IMR-90 (cell line): ENCODE measurements at regions not wholly inside any gene's neighbourhood (a gene's known extent, or its start where the extent isn't known, plus 50 kb on each side); places are given as distances from the start of the nearest gene placed in this dataset.

Experiments
- ATAC-seq: fragments of 200-7000 bp; cut with Tn5 transposase; 2 replicates; pipeline ENCODE4 v1.9.1; 2020; ENCODE audit warnings: low read depth, mild to moderate bottlenecking, moderate library complexity
- BruUV-seq: library from RNA; stranded (reverse); fragments of 400-500 nt; replicated peaks from 2 replicates; lab custom pipeline; 2021; lab: Mats Ljungman, UMichigan
- CTCF ChIA-PET: fragments of 300-600 bp; formaldehyde crosslinking; extraction: SDS; loops from one replicate; lab custom pipeline; 2021; ENCODE audit warnings: antibody characterized with exemption; lab: Yijun Ruan, JAX
- POLR2A ChIA-PET: fragments of 300-600 bp; sonication (Branson Sonifier 250); formaldehyde crosslinking; loops from one replicate; lab custom pipeline; 2022; ENCODE audit warnings: antibody characterized with exemption; ENCODE audit not compliant: unreplicated experiment; lab: Charles Lee
- DNase-seq: peaks from one replicate; pipeline ENCODE4 v3.0.0; 2013
- H2AFZ ChIP-seq: replicated peaks from 2 replicates; pipeline ENCODE3; 2013; ENCODE audit warnings: low read length, mild to moderate bottlenecking; ENCODE audit not compliant: poor library complexity
- H2AK5ac ChIP-seq: 2 replicates; pipeline ENCODE4 v1.6.1; 2013; ENCODE audit warnings: low read depth, low read length, inconsistent platforms
- H2AK9ac ChIP-seq: replicated peaks from 2 replicates; pipeline ENCODE3; 2013; ENCODE audit warnings: mild to moderate bottlenecking, low read depth, low read length, moderate library complexity; ENCODE audit not compliant: poor library complexity
- H2BK120ac ChIP-seq: 2 replicates; pipeline ENCODE4 v1.6.1; 2013; ENCODE audit warnings: low read depth, low read length, inconsistent platforms
- H2BK15ac ChIP-seq: 3 replicates; pipeline ENCODE4 v1.6.1; 2013; ENCODE audit warnings: low read depth, low read length, inconsistent platforms
- H2BK20ac ChIP-seq: 2 replicates; pipeline ENCODE4 v1.6.1; 2013; ENCODE audit warnings: low read depth, mild to moderate bottlenecking, inconsistent platforms, low read length, moderate library complexity
- H2BK5ac ChIP-seq: 2 replicates; pipeline ENCODE4 v1.6.1; 2013; ENCODE audit warnings: mild to moderate bottlenecking, low read depth, low read length, inconsistent platforms; ENCODE audit not compliant: poor library complexity, severe bottlenecking
- H3K14ac ChIP-seq: replicated peaks from 2 replicates; pipeline ENCODE4 v1.6.1; 2013; ENCODE audit warnings: low read depth, low read length, inconsistent platforms
- H3K18ac ChIP-seq: 2 replicates; pipeline ENCODE4 v1.6.1; 2013; ENCODE audit warnings: low read depth, low read length, control low read depth
- H3K23ac ChIP-seq: 2 replicates; pipeline ENCODE4 v1.6.1; 2013; ENCODE audit warnings: low read depth, low read length, inconsistent platforms
- H3K27ac ChIP-seq: 2 replicates; pipeline ENCODE4 v1.5.1; 2013; ENCODE audit warnings: mild to moderate bottlenecking, control low read depth, low read length; ENCODE audit not compliant: insufficient read depth
- H3K27me3 ChIP-seq: 2 replicates; pipeline ENCODE4 v1.6.1; 2013; ENCODE audit warnings: low read length; ENCODE audit not compliant: control insufficient read depth, insufficient read depth
- H3K36me3 ChIP-seq: 2 replicates; pipeline ENCODE4 v1.6.1; 2013; ENCODE audit warnings: low read length, mixed read lengths; ENCODE audit not compliant: control insufficient read depth, insufficient read depth
- H3K4ac ChIP-seq: 2 replicates; pipeline ENCODE4 v1.6.1; 2013; ENCODE audit warnings: low read depth, low read length, inconsistent platforms
- H3K4me1 ChIP-seq: 2 replicates; pipeline ENCODE4 v1.6.1; 2013; ENCODE audit warnings: low read length, mixed read lengths; ENCODE audit not compliant: control insufficient read depth, insufficient read depth
- H3K4me2 ChIP-seq: 2 replicates; pipeline ENCODE4 v1.6.1; 2013; ENCODE audit warnings: low read depth, mild to moderate bottlenecking, control low read depth, low read length, moderate library complexity
- H3K4me3 ChIP-seq: 2 replicates; pipeline ENCODE4 v1.5.1; 2013; ENCODE audit warnings: low read depth, mild to moderate bottlenecking, control low read depth, low read length, moderate library complexity; ENCODE audit not compliant: insufficient read depth
- H3K56ac ChIP-seq: 2 replicates; pipeline ENCODE4 v1.6.1; 2013; ENCODE audit warnings: low read length, inconsistent platforms; ENCODE audit not compliant: insufficient read depth; ENCODE audit errors: extremely low read depth
- H3K79me1 ChIP-seq, 2 experiments: 2 replicates each; pipeline ENCODE4 v1.6.1; 2013; ENCODE audit warnings: low read length in 2 of 2, inconsistent platforms in 1 of 2, low read depth in 1 of 2
- H3K9ac ChIP-seq: 2 replicates; pipeline ENCODE4 v1.6.1; 2013; ENCODE audit warnings: low read depth, low read length, control low read depth
- H3K9me1 ChIP-seq: 2 replicates; pipeline ENCODE4 v1.6.1; 2013; ENCODE audit warnings: low read length, inconsistent platforms; ENCODE audit not compliant: insufficient read depth
- H3K9me3 ChIP-seq: 2 replicates; pipeline ENCODE4 v1.6.1; 2013; ENCODE audit warnings: low read length; ENCODE audit not compliant: control insufficient read depth, insufficient read depth
- H4K20me1 ChIP-seq: 2 replicates; pipeline ENCODE4 v1.6.1; 2013; ENCODE audit warnings: low read length, inconsistent platforms; ENCODE audit not compliant: insufficient read depth
- H4K5ac ChIP-seq: 2 replicates; pipeline ENCODE4 v1.6.1; 2013; ENCODE audit warnings: mild to moderate bottlenecking, low read depth, low read length, control low read depth
- H4K8ac ChIP-seq, 2 experiments: 2 replicates each; pipeline ENCODE4 v1.6.1; 2013; ENCODE audit warnings: low read depth in 2 of 2, low read length in 2 of 2, control low read depth in 1 of 2, inconsistent platforms in 1 of 2
- H4K91ac ChIP-seq: 2 replicates; pipeline ENCODE4 v1.6.1; 2013; ENCODE audit warnings: low read depth, low read length, inconsistent platforms; ENCODE audit not compliant: insufficient read depth
- CEBPB ChIP-seq: IDR thresholded peaks from 2 replicates; pipeline ENCODE4 v1.6.1; 2012; ENCODE audit warnings: low read depth, low read length, improper control_type of control experiment
- CHD1 ChIP-seq: IDR thresholded peaks from 2 replicates; pipeline ENCODE4 v1.6.1; 2012; ENCODE audit warnings: low read depth, low read length, improper control_type of control experiment
- CTCF ChIP-seq: conservative IDR thresholded peaks from 2 replicates; pipeline ENCODE4 v1.5.1; 2012; ENCODE audit warnings: mild to moderate bottlenecking, low read depth, low read length, improper control_type of control experiment
- FOS ChIP-seq: fragments of 150-350 bp; IDR thresholded peaks from 2 replicates; pipeline ENCODE4 v1.6.1; 2016; ENCODE audit warnings: low read depth, low read length
- MXI1 ChIP-seq: IDR thresholded peaks from 2 replicates; pipeline ENCODE4 v1.6.1; 2012; ENCODE audit warnings: low read depth, mild to moderate bottlenecking, low read length, moderate library complexity, borderline replicate concordance
- RAD21 ChIP-seq: IDR thresholded peaks from 2 replicates; pipeline ENCODE4 v1.6.1; 2012; ENCODE audit warnings: low read length, improper control_type of control experiment
- RCOR1 ChIP-seq: IDR thresholded peaks from 2 replicates; pipeline ENCODE4 v1.6.1; 2012; ENCODE audit warnings: mild to moderate bottlenecking, low read length, improper control_type of control experiment; ENCODE audit not compliant: insufficient replicate concordance
- SMC3 ChIP-seq: fragments of 150-350 bp; IDR thresholded peaks from 2 replicates; pipeline ENCODE4 v1.6.1; 2016; ENCODE audit warnings: low read depth, mild to moderate bottlenecking, antibody characterized with exemption, low read length, moderate library complexity
- WGBS, 2 experiments: methylation state at CpG; one replicate each; pipeline versions ENCODE4 v1.1.5 to v1.1.7; 2013; ENCODE audit warnings: missing lambda C conversion rate in 2 of 2; ENCODE audit not compliant: insufficient read length in 1 of 2; ENCODE audit errors: extremely low coverage in 2 of 2; 5-methylcytosine and 5-hydroxymethylcytosine counted together
- dilution Hi-C: fragments of 300-500 bp; cut with HindIII; formaldehyde crosslinking; loops from one replicate; pipeline ENCODE4 v1.14.3; 2018; ENCODE audit warnings: low sequenced_read_pairs; ENCODE audit not compliant: unreplicated experiment
- in situ Hi-C: fragments of 300-500 bp; cut with MboI; formaldehyde crosslinking; loops from 3 replicates; pipeline ENCODE4 v1.14.3; 2019; ENCODE audit warnings: low sequenced_read_pairs, inconsistent platforms, mixed read lengths
- intact Hi-C: fragments of 100-400 bp; cut with micrococcal nuclease; formaldehyde crosslinking; loops from 2 replicates; pipeline ENCODE4 v1.10.0; 2022

- no CpG with 5 or more reads among the region's 3 CpGs for WGBS, 2 experiments
Measured at GRCh38 chr1:101148980-101149379, 87.8 kb upstream of the S1PR1 start.

More at GRCh38 chr1:101148980-101149379, 87.8 kb upstream of the S1PR1 start:
- H3K18ac ChIP-seq: no peak overlapping the region
- no peak overlapping the region for H3K27ac ChIP-seq
- no peak overlapping the region for H4K5ac ChIP-seq
- no peaks in the 10 kb centered on the region for H3K9me1 ChIP-seq
- H3K4ac ChIP-seq: no peak overlapping the region
- no peaks in the 10 kb centered on the region for H3K9me3 ChIP-seq
- TF ChIP-seq FOS (no peak), RCOR1 (no peak), RAD21 (no peak), CHD1 (no peak), CEBPB (no peak), MXI1 (no peak), SMC3 (no peak), CTCF (no peak)
- H2BK20ac ChIP-seq: no peak overlapping the region
- intact Hi-C loops: no loop called here
- no peak overlapping the region for H3K56ac ChIP-seq
- no peak overlapping the region for H3K4me3 ChIP-seq
- H3K36me3 ChIP-seq: no peaks in the 10 kb centered on the region
- no peak overlapping the region for H2BK5ac ChIP-seq
- in situ Hi-C loops: no loop called here
- H2AFZ ChIP-seq: no peak overlapping the region
- no peak overlapping the region for H4K91ac ChIP-seq
- H3K4me1 ChIP-seq: 0 out of 2 replicates have a peak, but pooled peaks cover 2% of the 10 kb centered on the region
- H2AK5ac ChIP-seq: no peak overlapping the region
- DNase-seq (peak; percentile 30), ATAC-seq (0 out of 2 replicates have a peak, but pooled peaks have one; percentile 37)
- no peaks in the 10 kb centered on the region for H3K27me3 ChIP-seq
- H2BK120ac ChIP-seq: no peak overlapping the region
- dilution Hi-C loops: no loop called here
- H4K20me1 ChIP-seq: no peaks in the 10 kb centered on the region
- H2AK9ac ChIP-seq: no peak overlapping the region
- POLR2A ChIA-PET: no interaction called here
- no peak overlapping the region for H4K8ac ChIP-seq
- no peak overlapping the region for H3K23ac ChIP-seq
- no peaks in the 10 kb centered on the region for H3K79me1 ChIP-seq
- H3K9ac ChIP-seq: no peak overlapping the region
- H2BK15ac ChIP-seq: no peak overlapping the region
- no TSS peak for BruUV-seq
- no peak overlapping the region for H3K4me2 ChIP-seq
- H3K14ac ChIP-seq: no peak overlapping the region
- CTCF ChIA-PET: interaction anchor here (1.0 kb wide), 1 partner anchor 89 kb away, joined by 3 read pairs; no protein-coding TSS in a partner anchor
